GM19438 (cell line): ENCODE measurements at regions not wholly inside any gene's neighbourhood (a gene's known extent, or its start where the extent isn't known, plus 50 kb on each side); places are given as distances from the start of the nearest gene placed in this dataset.
"Not testable (repeated sequence)": the region's sequence is repeated elsewhere in the genome, so short reads cannot be mapped to it uniquely, and the experiment has no call there.

ENCODE experiments used
- ATAC-seq: cut with Tn5 transposase; IDR thresholded peaks from one replicate; pipeline ENCODE4 v1.9.1; 2021; ENCODE audit warnings: low read depth; ENCODE audit not compliant: unreplicated experiment

DNA sequence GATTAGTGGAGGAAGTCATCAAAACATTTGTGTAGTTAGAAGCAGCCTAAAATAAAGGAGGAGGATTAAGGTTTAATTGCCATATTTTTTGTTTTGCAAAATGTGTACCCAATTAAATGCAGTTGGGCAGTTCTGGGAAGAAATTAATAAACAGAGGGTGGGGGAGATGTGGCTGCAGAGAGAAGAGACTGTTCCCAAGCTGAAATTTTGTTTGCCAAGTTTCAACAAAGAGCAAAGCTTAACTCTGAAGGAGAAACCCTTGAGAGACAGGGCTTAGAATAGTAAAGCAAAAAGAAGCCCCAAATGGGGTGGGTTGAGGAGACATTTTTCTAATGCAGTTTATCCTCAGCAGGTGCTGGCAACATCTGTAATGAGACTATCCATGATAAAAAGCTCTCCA lies 298.0 kb upstream of the NRP1 start:
- no peak for ATAC-seq

DNA sequence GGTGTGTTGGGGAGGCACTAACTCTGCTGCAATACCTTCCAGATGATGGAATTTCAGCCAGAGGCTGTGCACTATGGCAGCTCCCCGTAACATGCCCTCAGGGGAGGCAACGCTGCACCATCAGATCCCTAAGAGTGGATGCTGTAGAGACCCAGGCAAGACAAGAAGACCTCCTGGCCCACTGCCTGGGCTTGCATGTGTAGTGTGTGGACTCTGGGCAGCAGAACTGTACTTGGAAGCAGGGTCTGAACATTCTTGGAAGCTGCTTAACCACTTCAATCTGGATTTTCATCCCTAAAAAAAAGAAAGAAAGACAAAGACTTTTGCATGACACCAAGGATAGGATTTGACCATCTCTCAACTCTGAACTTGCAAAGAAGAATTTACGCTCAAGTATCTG lies 297.5 kb upstream of the NRP1 start:
- no peak for ATAC-seq

DNA sequence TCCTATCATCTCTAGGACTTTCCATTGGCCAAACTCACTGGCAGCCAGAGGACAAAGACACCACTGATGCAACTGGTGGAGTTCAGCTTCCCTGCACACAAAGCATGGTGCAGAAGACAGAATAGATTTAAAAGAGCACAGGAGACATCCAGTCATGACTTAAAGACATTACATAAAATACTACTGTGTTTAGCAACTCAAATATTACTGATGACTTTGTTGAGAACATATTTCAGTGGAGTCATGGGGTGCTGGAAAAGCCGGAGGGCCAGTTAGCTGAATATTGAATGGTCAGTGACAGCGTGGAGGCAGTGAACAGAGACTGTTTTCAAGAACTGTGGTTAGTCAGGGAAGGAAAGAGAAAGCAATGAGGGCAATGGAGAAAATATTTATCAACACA lies 296.3 kb upstream of the NRP1 start:
- no peak for ATAC-seq

DNA sequence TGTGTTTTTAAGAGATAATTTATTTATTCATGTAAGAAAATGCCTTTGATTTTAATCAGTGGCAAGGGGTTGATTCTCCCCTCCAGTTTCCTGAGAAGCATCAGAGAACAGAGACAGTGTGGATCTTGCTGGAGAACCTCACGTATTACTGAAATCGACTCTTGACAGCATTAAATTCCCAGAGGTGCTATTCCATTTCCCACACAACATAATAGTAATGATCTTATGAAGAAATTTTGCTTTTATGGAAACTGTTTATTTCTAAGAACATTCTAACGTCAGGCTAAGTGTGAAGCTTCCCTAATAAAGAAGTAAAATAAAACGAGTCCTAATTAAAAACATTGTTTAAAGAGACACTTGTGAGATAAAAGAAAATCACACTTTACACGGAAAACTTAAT lies 293.1 kb upstream of the NRP1 start:
- ATAC-seq = no peak

DNA sequence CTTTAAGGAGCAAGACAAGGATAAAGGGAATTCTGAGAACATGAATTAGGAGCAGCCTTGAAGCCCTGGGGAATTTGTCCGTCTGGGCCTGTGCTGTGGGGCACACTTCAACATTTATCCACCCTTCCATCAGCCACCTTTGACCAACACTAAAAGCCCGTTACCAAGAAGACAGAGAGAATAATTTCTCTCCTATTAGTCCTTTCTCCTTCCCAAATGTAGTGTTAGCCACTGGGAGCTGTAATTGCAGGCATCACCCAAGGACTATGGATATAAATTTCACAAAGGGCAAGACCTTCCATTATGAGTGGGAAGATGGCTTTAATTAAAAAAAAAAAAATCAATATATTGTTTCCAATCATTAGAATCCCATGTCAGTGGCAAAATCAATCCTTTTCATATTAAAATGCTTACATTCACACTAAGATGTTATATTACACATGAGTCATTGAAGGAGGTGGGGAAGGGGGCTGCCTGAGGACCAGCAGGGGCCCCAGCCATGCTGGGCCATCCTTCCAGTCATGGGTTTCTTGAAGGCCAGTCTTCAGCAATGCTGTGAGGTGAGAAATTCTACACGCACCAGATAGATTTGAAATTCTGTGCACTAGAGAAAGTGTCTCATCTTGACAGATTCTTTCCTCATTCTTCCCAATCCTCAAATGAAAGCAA lies 292.5 kb upstream of the NRP1 start:
- ATAC-seq = no peak

DNA sequence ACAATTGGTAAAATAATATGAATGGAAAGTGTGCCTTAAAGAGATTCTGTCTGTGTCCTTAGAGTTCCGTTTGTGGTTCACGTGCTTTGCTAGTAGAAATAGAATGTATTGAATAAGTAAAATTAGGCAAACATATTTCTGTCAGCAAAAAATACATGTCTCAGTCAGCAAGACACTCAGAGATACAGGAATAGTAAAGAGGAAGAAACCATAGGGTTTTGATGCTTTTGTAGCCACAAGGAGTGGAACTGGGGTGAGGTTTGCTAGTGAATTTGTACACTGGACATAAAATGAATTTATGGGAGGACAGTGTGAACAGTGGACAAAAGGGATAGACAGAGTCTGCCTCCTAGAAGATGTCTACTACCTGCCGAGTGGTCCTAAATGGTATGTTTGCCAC lies 289.2 kb upstream of the NRP1 start:
- ATAC-seq = no peak

DNA sequence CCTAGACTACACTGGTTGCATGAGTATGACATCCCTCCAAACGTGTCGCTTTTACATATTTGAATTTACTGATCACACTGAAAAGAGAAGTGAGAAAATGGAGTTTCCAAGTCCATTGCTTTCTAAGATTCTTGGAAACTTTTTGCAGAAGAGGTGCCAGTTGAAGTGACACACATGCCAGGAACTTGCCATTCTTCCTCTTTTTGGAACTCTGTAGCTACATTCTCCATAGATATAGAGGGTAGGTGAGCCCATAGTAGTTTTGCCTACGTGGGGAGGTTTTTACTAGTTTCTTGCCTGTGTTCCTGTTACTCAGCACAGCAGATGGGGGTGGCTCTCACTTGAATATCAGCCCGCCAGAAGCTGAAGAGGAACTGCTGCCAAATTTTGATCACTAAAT lies 286.6 kb upstream of the NRP1 start:
- ATAC-seq = no peak

DNA sequence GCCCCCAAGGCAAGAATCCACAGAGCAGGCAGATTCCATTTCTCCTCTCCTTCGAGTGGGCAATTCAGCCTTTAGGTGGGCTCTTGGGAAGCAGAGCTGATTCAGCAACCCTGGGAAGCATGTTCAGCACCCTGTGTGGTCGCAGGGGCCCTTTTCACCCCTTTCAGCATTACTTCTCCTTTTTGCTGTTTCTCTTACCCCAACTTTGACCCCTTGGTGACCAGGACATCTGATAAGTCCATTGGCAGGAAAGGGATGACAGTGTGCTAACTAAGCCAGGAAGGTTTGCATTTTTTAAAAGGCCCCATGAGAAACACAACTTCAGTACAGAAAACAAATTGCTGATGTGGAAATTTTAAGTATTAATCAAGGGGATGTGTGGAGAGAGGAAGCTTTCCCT lies 283.7 kb upstream of the NRP1 start:
- ATAC-seq = no peak

DNA sequence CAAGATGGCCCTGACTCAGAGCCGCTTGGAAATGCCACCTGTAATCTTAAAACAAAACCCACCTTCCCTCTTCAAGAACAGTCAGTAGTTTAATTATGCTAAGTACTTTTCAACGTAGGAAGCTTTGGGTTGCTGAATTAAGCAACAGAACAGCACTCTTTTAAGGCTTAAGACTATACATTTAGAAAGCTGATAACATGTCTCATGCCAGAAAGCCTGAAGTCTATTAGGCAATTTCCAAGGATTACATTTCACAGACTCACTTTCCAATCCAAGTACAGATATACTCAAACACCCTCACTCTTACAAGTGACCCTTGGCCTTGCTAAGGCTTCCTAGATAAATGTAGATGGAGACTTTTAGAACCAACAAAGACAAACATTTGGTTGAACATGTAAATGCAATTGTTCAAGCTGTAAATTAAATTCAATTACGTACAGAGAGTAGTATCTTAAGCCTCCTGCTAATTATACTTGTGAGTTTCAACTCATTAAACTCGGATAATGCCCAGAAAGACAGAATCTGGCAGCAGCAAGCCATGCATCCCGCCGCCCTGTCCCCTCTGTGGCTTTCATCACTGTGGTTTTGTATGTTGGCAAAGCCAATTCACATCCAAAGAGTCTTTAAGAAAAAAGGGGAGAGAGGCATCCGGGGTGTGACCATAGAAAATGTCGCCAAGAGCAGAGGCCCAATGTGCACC lies 283.1 kb upstream of the NRP1 start:
- no peak for ATAC-seq

DNA sequence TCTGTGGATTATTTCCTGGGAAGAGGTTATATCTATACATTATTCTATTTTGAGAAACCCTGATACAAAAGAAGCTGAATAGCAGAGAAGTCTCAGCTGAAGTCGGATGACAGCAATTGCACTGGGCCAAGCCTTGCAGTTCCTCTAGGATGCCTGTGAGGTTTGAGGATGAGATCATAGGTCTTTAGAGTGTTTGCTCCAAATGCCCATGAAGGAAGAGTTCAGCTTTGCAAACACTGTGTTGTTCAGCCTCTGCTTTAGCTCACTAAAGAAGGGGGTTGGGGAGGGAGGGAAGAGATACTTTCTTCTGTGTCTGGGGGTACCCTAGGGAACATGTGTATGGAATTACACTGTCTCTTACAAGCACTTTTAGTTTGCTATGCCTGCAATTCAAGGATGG lies 282.5 kb upstream of the NRP1 start:
- ATAC-seq = no peak

DNA sequence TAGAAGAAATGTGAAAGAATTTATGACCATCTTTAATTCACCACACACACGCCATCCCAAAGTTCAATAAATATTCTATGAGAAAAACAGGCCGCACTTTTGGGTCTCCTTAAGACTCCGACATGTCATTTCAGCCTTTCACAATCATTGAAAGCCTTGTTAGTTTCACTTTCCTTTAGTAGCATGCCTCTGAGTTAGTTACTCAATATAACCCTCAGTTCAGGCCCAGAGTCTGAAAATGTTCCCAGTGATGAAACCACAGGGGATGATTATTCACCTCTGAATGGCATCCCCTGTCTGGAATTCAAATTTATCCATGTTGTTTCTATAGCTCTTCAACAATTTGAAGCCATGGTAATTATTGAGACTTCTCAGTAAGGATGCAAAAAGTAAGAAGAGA lies 278.1 kb upstream of the NRP1 start:
- no peak for ATAC-seq

DNA sequence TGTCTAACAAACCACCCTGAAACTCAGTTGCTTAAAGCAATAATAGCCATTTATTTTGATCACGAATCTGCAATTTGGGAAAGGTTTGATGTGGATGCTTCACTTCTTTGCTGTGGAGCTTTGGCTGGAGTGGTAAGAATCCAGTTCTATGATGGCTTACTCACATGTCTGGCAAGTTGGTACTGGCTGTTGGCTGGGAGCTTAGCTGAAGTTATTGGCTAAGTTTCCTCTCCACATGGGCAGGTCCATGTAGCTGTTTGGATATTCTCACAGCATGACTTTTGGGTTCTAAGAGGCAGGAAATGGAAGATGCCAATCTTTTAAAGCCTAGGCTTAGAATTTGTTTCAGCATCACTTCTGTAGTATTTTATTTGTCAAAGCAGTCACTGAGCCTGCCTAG lies 277.6 kb upstream of the NRP1 start:
- no peak for ATAC-seq

DNA sequence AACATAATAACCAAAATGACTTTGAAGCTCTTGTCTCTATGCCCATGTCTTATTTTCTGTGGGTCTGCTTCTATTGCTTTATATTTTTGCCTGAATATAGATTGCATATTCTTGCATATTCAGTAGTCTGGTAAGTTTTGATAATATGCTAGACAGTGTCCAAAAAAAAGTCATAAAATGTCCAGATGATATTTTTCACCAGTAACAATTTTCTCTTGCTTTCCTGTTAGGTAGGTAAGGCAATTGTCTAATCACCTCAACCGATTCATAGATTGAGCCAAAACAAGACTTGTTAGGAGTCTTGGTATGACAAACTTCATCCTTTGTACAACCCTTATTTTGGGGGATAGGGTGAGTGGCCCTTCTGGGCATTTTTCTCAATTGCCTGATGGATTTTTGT lies 277.0 kb upstream of the NRP1 start:
- ATAC-seq = no peak

DNA sequence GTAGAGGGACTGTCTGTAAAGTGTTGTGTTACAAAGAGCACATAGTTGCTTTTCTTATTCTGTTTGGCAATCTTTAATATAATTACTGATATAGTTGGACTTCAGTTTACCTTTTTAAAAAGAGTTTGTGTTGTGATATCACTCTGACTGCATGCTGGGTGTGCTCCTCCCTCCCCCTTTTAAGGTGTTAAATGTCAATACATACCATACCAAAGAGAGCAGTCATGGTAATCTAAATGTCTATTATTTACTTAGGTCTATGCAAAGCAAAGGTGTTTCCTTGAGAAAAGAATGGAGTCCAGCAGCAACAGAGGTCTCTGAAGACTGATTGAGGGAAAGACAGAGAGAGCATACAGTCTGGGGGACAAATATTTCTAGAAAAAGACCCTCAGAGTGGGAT lies 275.1 kb upstream of the NRP1 start:
- ATAC-seq = no peak

DNA sequence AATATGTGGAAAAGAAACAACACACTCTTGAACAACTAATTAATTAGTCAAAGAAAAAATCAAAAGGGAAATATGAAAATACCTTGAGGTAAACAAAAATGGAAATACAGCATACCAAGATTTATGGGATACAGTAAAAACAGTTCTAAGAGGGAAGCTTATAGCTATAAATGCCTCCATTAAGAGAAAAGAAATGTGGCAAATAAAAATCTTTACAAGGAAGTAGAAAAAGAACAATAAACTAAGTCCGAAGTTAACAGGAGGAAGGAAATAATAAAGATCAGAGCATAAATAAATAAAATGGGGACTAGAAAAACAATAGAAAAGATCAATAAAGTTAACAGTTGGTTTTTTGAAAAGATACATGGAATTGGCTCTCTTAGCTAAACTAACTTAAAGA lies 267.8 kb upstream of the NRP1 start:
- no peak for ATAC-seq

DNA sequence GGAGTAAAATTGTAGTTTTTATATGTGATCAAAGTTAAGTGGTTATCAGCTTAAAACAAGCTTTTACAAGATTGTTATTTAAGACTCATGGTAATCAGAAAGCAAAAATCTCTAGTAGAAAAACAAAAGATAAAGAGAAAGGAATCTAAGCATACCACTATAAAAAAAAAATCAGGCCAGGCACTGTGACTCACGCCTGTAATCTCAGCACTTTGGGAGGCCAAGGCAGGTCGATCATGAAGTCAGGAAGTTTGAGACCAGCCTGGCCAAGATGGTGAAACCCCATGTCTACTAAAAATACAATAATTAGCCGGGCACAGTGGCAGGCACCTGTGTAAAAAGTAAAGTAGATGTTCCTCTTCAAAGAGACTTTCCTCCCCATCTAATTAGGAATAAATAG lies 265.9 kb upstream of the NRP1 start:
- no peak for ATAC-seq

DNA sequence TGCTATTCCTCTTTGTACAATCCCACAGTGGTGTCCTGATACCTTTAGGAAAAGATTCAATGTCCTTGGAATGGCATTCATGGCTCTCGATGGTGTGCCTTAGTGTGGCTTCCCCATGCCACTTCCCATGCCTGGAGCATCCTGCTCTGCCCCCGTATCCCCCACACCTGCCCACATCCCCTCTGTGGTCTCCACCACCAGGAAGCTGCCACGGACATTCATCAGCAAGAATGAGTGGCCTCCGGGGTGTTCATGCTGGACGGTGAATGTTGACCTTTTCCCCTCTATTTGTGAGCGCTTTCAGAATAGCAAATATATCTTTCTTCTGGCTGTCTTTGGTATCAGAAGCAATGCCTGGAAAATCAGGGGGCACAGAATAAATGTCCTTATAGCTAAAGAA lies 262.0 kb upstream of the NRP1 start:
- ATAC-seq = no peak

DNA sequence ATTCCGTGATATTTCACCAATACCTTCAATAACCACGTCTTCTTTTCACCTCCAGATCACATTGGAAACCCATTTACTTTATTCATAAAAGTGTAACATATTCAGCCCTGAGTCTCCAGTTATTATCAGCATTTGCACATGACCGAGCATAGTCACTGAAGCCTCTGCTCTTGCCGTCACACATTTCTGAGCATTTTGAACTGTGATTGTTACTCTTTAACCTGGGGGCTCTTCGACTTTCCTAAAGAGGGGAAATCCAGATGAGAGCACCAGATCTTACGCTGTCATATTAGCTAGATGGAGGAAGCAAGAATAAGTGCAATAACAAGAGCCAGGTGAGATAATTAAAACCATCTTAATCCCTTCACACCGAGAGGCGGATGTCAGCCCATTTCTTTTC lies 260.0 kb upstream of the NRP1 start:
- no peak for ATAC-seq

DNA sequence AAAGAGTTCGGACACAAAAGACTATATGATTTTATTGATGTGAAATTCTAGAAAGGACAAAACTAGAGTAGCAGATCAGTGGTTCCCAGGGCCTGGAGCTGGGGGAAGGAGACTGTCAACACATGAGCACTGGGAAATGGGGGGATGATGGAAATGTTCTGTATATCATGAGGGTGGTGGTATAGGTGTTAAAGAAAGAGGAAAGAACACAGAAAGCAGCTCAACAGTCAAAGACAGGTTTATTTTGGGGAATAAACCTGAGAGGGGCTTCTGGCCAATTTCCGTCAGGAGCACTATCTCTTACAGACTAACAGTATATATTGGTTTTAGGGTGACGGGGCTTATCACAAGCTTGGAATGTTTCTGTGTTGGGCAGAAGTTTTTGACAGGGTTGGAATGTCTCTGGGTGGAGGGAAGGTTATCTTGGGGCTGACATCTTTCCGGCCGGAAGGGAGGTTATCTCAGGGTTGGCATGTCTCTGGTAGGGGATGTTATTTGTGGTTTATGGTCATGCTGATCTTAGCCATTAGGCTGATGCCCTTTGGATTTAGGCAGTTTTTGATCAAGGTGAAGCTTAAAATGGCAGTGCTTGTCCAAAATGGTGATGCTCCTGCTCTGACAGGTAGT lies 254.6 kb upstream of the NRP1 start:
- no peak for ATAC-seq

DNA sequence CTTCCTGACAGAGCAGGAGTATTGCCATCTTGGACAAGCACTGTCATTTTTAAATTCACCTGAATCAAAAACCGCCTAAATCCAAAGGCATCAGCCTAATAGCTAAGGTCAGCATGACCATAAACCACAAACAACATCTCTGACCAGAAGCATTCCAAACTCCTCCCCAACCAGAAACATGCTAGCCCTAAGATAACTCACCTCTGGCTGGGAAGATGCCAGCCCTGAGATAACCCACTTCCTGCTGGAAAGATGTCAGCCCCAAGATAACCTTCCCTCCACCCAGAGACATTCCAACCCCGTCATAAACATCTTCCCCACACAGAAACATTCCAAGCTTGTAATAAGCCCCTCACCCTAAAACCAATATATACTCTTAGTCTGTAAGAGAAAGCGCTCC lies 250.1 kb upstream of the NRP1 start:
- ATAC-seq = not testable (repeated sequence)

DNA sequence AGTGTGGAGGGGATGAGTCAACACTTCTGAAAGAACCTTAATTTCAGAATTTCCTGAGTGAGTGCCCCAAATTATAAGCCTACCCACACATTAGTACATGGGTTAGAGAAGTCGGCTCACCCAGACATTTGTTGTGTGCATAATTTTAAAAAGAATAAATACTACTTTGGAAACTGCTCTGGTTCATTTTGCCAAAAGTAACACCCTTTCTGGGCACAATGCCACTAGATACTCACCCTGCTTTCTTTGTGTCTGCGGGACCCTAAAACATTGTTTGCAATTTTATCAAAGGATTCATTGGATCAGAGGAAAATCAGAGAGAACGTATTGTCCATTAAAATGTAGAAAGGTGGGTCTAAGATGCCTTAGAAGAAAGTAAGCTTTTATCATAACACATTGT lies 245.5 kb upstream of the NRP1 start:
- ATAC-seq = no peak

DNA sequence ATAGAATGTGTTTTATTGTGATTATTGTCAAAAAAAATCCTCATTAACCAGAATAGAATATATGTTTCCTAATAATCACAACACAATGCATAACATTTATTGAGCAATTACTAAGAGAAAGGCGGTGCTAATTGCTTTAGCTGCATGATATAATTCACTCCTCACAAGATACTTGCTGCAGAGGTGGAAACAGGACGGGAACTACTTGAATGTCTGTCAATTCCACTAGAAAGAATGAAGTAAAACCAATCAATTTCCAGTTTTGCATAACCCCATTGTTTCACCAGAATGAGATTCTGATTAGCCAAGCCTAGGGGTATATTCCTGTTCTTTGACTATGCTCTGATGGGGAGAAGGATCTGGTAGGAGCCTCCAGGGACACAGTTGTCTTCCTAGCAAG lies 239.1 kb upstream of the NRP1 start:
- ATAC-seq = no peak
